ENCODE measurements at regions not wholly inside any gene's neighbourhood (a gene's known extent, or its start where the extent isn't known, plus 50 kb on each side); places are given as distances from the start of the nearest gene placed in this dataset.

GRCh38 chr2:150119819-150120218 lies 367.6 kb downstream of the RND3 start:
- no peak for TF ChIP-seq CTCF (optimal IDR thresholded peaks at IDR 0.05 in 1 of 3, IDR thresholded peaks at IDR 0.05 in 1 of 3, conservative IDR thresholded peaks at IDR 0.05 in 1 of 3; ENCODE audit: extremely low read depth in 1 of 3, insufficient read depth in 2 of 3, low read length in 3 of 3)
- TF ChIP-seq EZH2 (IDR thresholded peaks at IDR 0.05; ENCODE audit: low read length) = no peak

Measured in keratinocyte (primary cell).